NCI-H2081 (cell line): ENCODE measurements at regions not wholly inside any gene's neighbourhood (a gene's known extent, or its start where the extent isn't known, plus 50 kb on each side); places are given as distances from the start of the nearest gene placed in this dataset.

Experiments
- DNase-seq, 2 experiments: peaks; one replicate each; lab custom pipeline; 2025; lab: John Stamatoyannopoulos, UW

DNA sequence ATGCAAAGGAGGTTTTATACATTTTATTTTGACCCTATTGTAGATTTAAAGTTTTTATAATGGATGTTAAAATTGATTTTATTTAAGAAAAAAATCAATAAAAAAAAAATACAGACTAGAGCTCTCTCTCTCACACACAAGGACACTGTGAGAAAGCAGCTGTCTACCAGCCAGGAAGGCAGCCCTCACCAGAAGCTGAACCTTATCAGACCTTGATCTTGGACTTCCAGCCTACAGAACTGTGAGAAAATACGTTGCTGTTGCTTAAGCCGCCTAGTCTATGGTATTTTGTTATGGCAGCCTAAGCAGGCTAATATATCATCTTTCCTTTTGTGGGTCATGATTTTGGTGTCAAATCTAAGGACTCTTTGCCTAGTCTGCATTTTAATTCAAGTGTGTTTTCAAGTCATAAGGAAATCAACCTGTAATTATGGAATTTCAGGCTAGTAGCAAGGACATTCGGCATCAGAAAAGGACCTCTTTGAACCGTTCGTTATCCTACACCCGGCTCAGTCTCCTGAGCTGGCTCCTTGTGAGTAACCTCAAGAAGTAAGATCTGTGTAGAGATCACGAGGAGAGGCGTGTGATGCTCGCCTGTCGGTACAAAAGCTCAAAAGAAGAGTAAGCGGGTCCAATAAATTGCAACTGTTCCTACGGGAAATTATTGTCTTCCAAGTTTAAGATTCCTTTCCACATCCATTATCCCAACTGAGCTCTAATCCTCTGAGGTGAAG is 98.2 kb downstream of the PDCL3 start:
- no peak for DNase-seq

DNA sequence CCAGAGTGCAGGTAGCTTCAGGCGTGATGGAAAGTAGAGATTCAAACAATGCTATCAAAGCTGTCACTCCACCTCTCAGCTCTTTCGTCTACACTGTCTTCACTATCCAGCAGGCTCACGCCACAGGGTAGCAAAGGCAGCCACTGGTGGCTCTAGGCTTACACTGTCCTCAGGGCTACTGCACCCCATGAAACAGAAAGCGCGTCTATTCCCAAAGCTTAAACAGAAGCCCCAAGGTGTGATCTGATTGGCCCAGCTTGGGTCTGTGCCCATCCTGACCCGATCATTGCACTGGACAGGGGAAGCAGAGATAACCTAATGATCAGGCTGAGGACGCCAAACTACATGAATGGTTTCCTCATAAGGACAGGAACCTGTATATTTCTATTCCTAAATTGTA is 100.1 kb downstream of the PDCL3 start:
- no peak for DNase-seq

DNA sequence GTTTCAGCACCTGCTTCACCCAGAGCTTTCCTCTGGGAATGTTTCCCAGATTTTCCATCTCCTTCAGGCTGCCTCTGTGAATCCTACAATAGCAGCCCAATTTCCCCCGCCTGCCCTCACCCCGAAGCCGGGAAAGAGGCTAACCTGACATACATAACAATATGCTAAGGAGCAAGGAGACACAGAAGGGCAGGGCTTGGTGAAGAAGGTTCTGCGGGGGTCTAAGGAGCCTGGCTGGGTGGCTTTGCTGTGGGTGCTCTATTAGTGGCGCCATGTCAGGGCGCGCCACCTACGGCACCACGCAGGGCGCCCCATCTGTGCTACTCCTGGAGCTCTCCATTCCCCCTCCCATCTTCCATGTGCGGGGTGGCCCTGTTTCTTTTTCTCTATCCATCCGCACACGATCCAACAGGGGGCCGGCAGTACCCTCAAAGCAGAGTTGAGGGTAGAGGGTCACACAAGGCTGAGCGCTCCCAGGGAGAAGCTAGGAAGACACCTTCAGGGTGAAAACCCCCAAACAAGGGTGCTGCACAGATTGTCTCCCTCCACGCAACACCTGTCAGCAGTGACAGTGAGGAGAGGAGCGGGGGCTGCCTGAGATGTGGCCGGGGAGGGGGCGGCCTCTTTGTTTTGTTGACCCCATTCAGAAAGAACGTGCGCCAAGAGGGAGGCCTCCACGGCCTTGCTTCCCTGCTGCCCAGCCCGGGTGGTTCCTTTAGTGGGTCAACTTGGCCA is 101.4 kb downstream of the PDCL3 start:
- no peak for DNase-seq

- DNase-seq: no peak
These were observed 101.9 kb downstream of the PDCL3 start for GRCh38 chr2:100664756-100665101.

DNA sequence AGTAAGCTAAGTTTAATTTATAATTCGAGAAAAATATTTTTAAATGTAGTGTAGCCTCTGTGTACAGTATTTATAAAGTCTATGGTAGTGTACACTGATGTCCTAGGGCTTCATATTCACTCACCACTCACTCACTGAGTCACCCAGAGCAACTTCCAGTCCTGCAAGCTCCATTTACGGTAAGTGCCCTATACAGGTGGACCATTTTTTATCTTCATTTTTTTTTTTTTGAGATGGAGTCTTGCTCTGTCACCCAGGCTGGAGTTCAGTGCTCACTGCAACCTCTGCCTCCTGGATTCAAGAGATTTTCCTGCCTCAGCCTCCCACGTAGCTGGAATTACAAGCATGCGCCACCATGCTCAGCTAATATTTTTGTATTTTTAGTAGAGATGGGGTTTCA is 104.2 kb downstream of the PDCL3 start:
- DNase-seq: no peak

- DNase-seq: no peak
These were observed 105.0 kb downstream of the PDCL3 start for GRCh38 chr2:100667801-100668200.

DNA sequence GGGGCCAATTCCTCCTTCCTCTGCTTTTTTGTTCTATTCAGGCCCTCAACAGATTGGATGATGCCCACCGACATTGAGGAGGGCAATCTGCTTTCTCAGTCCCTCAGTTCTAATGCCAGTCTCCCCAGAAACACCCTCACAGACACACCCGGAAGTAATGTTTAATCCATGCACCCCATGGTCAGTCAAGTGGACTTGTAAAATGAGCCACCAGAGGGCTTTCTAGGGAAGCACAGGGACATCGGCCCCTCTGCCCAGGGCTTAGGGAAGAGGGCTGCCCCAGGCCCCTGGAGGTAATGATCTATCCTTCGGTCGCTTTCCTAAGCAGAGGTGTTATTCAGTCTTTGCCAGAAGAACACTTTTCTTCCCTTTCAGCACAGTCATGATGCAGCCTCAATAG is 107.4 kb downstream of the PDCL3 start:
- no peak for DNase-seq

DNA sequence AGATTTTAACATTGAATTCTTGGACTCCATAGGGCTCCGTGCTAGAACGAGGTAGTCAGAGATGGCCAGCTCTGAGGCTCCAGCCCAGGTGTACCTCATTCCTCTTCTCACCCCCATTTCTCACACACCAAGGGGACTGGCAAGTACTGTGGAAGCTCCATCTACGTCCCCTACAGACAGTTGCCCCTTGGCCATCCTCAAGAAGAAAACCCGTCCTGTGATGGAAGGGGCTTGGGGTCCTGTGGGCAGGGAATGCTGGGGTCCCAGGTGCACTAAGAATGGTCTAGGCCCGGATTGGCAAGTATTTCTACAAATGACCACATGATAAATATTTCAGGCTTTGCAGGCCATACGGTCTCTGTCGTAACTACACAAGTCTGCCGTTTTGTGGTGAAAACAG is 110.3 kb downstream of the PDCL3 start:
- DNase-seq: no peak

DNA sequence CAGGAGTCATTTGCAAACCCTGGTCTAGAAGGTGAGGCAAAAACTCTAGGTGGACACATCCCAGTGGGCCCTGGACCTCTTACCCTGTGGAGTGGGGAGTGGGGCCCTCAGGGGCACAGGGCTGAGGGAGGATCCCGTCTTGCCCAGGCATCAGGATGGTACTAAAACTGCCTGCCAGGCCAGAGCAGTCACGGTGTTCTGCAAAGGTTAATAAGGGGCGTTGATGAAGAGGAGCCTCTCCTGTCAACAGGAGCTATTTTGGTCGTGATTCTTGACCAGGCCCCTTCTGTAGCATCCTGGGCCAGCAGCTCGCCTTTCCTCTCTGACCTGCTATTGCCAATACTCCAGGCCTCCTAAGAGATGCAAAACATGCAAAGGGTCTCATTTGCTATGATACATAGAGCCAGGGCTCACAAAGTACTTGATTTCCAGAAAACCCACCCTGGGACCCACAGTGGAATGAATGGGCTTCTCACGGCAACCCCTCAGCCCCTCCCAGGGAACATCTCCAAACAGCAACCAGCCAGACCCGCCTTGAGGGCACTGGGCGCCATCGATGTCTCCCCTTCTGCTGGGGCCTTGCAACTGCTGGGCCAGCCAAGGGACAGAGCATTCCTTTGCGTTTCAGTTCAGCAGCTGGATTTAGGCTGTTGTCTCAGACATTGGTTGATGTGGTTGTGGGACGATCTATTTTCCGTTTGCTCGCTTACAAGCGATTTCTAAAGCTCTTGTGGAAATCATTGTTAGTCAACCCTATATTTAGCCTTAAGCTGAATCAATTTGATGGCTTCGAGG is 111.1 kb downstream of the PDCL3 start:
- no peak for DNase-seq

GRCh38 chr2:100674666-100675065 is 111.9 kb downstream of the PDCL3 start:
- DNase-seq: no peak

DNA sequence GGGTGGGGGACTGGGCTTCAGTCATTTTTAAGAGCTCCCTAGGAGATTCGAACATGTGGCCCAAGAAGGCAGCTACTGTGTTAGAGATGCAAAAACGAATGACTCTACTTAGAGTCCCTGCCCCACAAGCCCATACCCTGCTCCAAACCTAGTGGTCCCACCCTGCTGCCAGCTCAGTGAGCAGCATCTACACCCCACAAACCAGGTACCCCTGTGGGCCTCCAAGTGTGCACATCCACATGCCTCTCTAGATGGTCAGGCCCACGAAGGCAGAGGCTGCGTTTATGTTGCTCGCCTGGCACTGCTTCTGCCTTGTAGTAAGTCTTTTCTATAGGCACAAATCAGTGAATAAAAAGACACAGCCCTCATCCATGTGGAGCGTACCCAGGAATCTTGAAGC is 112.6 kb downstream of the PDCL3 start:
- no peak for DNase-seq

GRCh38 chr2:100675855-100676254 is 113.1 kb downstream of the PDCL3 start:
- no peak for DNase-seq

DNA sequence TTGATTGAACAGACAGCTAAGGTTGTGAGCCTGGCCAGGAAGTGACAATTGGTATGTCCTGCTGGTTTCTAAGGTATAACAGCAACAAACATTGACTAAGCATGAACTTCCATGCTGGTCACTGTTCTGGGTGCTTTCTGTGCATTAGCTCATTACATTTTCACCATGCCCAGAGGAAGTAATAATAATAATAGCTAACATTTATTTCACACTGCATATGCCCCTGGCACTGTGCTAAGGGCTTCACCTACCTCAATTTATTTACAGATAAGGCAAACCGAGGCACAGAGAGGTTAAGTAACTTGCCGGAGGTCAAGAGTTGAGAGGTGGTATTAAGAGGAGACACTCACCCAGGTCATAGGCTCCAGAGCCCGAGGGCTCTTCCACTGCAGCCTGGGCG is 113.6 kb downstream of the PDCL3 start:
- no peak for DNase-seq

- no peak for DNase-seq
These were observed 114.9 kb downstream of the PDCL3 start for GRCh38 chr2:100677611-100678185.

GRCh38 chr2:100679211-100679610 is 116.4 kb downstream of the PDCL3 start:
- no peak for DNase-seq

- no peak for DNase-seq
These were observed 119.7 kb downstream of the PDCL3 start for GRCh38 chr2:100682536-100682935.

DNA sequence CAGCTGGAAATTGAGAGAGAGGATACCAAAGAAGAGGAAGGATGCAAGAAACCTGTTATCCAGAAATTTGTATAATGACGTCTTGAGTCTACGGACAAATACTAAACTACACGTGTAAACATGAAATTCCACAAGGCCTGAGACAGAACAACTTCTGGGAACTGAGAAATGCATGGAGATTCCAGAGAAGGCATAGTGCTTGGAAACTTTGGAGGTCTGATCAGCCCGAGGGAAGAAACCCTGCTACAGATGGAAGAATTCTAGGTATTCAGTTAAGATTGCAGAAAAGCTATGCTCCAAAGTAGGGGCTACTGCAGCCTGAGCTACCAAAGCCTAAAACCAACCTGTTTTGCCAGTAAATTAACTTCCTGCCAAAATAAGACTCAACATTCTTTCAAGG is 120.4 kb downstream of the PDCL3 start:
- no peak for DNase-seq

DNA sequence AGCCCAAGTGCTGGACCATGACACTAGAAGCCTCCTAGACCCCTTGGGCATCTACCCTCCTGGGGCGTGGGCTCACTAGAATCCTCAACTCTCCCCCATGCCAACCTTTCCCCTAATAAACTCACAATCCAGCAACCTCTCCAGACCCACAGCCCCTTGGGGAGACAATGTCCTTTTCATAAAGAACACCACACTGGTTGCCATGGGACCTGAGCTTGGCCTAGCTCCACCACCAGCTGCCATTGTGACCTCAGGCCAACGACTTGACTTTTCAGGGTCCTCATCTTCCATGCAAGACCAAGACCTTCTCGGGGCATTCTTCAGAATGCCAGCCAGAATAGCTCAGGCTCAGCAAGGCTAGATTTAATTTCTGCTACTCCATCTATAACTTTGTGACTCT is 128.1 kb upstream of the NPAS2 start:
- DNase-seq: no peak

- no peak for DNase-seq
These were observed 127.6 kb upstream of the NPAS2 start for GRCh38 chr2:100692381-100692780.

GRCh38 chr2:100692906-100693305 is 127.0 kb upstream of the NPAS2 start:
- no peak for DNase-seq

DNA sequence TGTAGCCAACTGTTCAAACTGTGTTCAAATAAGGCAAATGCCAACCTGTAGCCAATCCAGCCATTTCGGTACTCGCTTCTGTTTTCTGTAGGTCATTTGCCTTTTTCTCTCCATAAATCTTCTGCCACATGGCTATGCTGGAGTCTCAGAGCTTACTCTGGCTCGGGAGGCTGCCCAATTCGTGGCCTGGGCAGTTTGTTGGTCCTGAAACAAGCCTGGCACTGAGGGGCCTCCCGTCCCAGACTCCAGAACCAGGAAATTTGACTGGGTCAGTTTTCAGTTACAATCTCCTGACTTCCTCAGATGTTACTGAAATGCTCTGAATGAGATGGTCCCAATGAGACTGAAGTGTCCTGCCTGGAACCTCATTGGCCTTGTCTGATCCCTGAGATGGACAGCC is 120.8 kb upstream of the NPAS2 start:
- DNase-seq: no peak

DNA sequence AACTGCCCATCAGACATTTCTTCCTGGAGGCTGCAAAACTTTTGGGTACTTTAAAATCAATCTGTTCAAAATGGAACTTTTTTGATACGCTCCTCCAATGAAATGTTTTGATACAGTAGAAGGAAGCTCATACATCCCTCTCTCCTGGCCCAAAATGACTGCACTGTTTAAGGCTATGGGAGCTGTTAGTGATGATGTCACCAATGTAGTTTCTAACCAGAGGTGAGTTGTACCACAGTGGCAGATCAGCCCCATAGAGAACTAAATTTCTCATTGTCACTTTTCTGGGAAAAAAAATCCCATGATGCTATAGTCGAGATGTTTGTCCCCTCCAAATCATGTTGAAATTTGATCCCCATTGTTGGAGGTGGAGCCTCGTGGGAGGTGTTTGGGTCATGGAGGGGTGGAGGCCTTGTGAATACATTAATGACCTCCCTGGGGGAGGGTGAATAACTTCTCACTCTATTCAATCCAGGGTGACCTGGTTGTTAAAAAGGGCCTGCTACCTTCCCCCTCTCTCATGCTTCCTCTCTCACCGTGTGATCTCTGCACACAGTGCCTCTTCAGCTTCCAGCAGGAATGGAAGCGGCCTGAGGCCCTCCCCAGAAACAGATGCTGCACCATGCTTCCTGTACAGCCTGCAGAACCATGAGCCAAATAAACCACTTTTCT is 117.4 kb upstream of the NPAS2 start:
- DNase-seq: no peak
